GM23338 (cell line): ENCODE measurements at regions not wholly inside any gene's neighbourhood (a gene's known extent, or its start where the extent isn't known, plus 50 kb on each side); places are given as distances from the start of the nearest gene placed in this dataset.

Experiments
- ATAC-seq: fragments of 200-7000 bp; cut with Tn5 transposase; 3 replicates; pipeline ENCODE4 v1.9.1; 2020
- DNase-seq: peaks from one replicate; pipeline ENCODE4 v3.0.0-alpha.2; 2015; ENCODE audit warnings: low spot score
- H2AFZ ChIP-seq: fragments of 200-600 bp; sonication (generic); 2 replicates; pipeline ENCODE4 v1.8.0; 2016; ENCODE audit warnings: antibody characterized with exemption, mild to moderate bottlenecking, moderate library complexity
- H3F3A ChIP-seq: fragments of 200-600 bp; sonication (generic); replicated peaks from 2 replicates; pipeline ENCODE4 v1.8.0; 2017; ENCODE audit warnings: antibody characterized with exemption, mixed run types, low read depth
- H3K27ac ChIP-seq: fragments of 200-600 bp; sonication (generic); 2 replicates; pipeline ENCODE4 v1.6.1; 2016; ENCODE audit warnings: low read depth
- H3K27me3 ChIP-seq: fragments of 200-600 bp; sonication (generic); 2 replicates; pipeline ENCODE4 v1.8.0; 2016; ENCODE audit warnings: mild to moderate bottlenecking, mixed run types, moderate library complexity; ENCODE audit not compliant: insufficient read depth
- H3K36me3 ChIP-seq: fragments of 200-600 bp; sonication (generic); 2 replicates; pipeline ENCODE4 v1.8.0; 2016; ENCODE audit warnings: mild to moderate bottlenecking; ENCODE audit not compliant: insufficient read depth
- H3K4me1 ChIP-seq: fragments of 200-600 bp; sonication (generic); 2 replicates; pipeline ENCODE4 v1.8.0; 2016; ENCODE audit warnings: mild to moderate bottlenecking, moderate library complexity; ENCODE audit not compliant: insufficient read depth
- H3K4me2 ChIP-seq: fragments of 200-600 bp; sonication (generic); 2 replicates; pipeline ENCODE4 v1.7.1; 2017; ENCODE audit warnings: mixed run types
- H3K4me3 ChIP-seq: fragments of 200-600 bp; sonication (generic); 2 replicates; pipeline ENCODE4 v1.6.1; 2016; ENCODE audit warnings: mixed run types
- H3K79me2 ChIP-seq: fragments of 200-600 bp; sonication (generic); replicated peaks from 2 replicates; pipeline ENCODE4 v1.8.0; 2017; ENCODE audit warnings: mild to moderate bottlenecking; ENCODE audit not compliant: insufficient read depth
- H3K9me2 ChIP-seq: fragments of 200-600 bp; sonication (generic); 2 replicates; pipeline ENCODE4 v1.8.0; 2017; ENCODE audit not compliant: insufficient read depth
- H4K20me1 ChIP-seq: fragments of 200-600 bp; sonication (generic); replicated peaks from 2 replicates; pipeline ENCODE4 v1.8.0; 2017; ENCODE audit warnings: mild to moderate bottlenecking; ENCODE audit not compliant: insufficient read depth
- H3K27ac Mint-ChIP-seq: 2 replicates; pipeline ENCODE4 v1.8.0; 2020; ENCODE audit warnings: inconsistent platforms, mild to moderate bottlenecking, moderate library complexity, mixed read lengths
- H3K27me3 Mint-ChIP-seq: 3 replicates; pipeline ENCODE4 v1.8.0; 2022; ENCODE audit warnings: low read depth, mild to moderate bottlenecking, moderate library complexity, mixed read lengths, inconsistent platforms; ENCODE audit not compliant: insufficient read depth, poor library complexity
- H3K36me3 Mint-ChIP-seq: 3 replicates; pipeline ENCODE4 v1.8.0; 2021; ENCODE audit warnings: low read depth, mild to moderate bottlenecking, inconsistent platforms, moderate library complexity, mixed read lengths
- H3K4me1 Mint-ChIP-seq: 3 replicates; pipeline ENCODE4 v1.8.0; 2020; ENCODE audit warnings: mild to moderate bottlenecking, inconsistent platforms, mixed read lengths
- H3K4me3 Mint-ChIP-seq: 3 replicates; pipeline ENCODE4 v1.8.0; 2021; ENCODE audit warnings: moderate library complexity, mild to moderate bottlenecking, inconsistent platforms, mixed read lengths
- H3K9me3 Mint-ChIP-seq: 3 replicates; pipeline ENCODE4 v1.8.0; 2020; ENCODE audit warnings: moderate library complexity, mild to moderate bottlenecking, inconsistent platforms, mixed read lengths
- CREB1 ChIP-seq: fragments of 250-450 bp; sonication (Bioruptor Pico); IDR thresholded peaks from 2 replicates; pipeline ENCODE4 v1.5.0; 2020; ENCODE audit warnings: low read depth, mild to moderate bottlenecking, moderate library complexity
- CTCF ChIP-seq, 2 experiments: fragments of 200-600 bp in 1 of 2; sonication (generic) in 1 of 2; conservative IDR thresholded peaks; 2 replicates each; pipeline versions ENCODE4 v1.5.1 to v1.6.1; 2016 to 2017; ENCODE audit warnings: antibody characterized with exemption in 2 of 2, low read depth in 2 of 2, mild to moderate bottlenecking in 2 of 2, moderate library complexity in 1 of 2
- ETS1 ChIP-seq: IDR thresholded peaks from 2 replicates; pipeline ENCODE4 v1.6.1; 2016; ENCODE audit warnings: antibody characterized with exemption
- EZH2 ChIP-seq: fragments of 200-600 bp; sonication (generic); IDR thresholded peaks from one replicate; pipeline ENCODE4 v1.8.0; 2017; ENCODE audit warnings: antibody characterized with exemption, mild to moderate bottlenecking, low read depth; ENCODE audit not compliant: unreplicated experiment
- EZH2phosphoT487 ChIP-seq: fragments of 200-600 bp; sonication (generic); IDR thresholded peaks from one replicate; pipeline ENCODE4 v1.8.1; 2018; ENCODE audit warnings: antibody characterized with exemption; ENCODE audit not compliant: unreplicated experiment
- JUNB ChIP-seq: IDR thresholded peaks from one replicate; pipeline ENCODE4 v1.6.1; 2016; ENCODE audit warnings: antibody characterized with exemption; ENCODE audit not compliant: unreplicated experiment
- NANOG ChIP-seq: IDR thresholded peaks from 2 replicates; pipeline ENCODE4 v1.6.1; 2016; ENCODE audit warnings: antibody characterized with exemption, borderline replicate concordance
- POLR2AphosphoS5 ChIP-seq: IDR thresholded peaks from 2 replicates; pipeline ENCODE4 v1.6.1; 2016; ENCODE audit warnings: antibody characterized with exemption, low read depth
- REST ChIP-seq: IDR thresholded peaks from one replicate; pipeline ENCODE4 v1.6.1; 2018; ENCODE audit warnings: antibody characterized with exemption; ENCODE audit not compliant: unreplicated experiment
- STAT1 ChIP-seq: IDR thresholded peaks from one replicate; pipeline ENCODE4 v1.6.1; 2016; ENCODE audit warnings: antibody characterized with exemption; ENCODE audit not compliant: unreplicated experiment
- ZNF114 ChIP-seq: fragments of 250-450 bp; sonication (Bioruptor Pico); IDR thresholded peaks from 2 replicates; pipeline ENCODE4 v1.5.0; 2020; ENCODE audit warnings: mild to moderate bottlenecking, moderate library complexity
- ZNF331 ChIP-seq: fragments of 250-450 bp; sonication (Bioruptor Pico); IDR thresholded peaks from 2 replicates; pipeline ENCODE4 v1.5.0; 2020; ENCODE audit warnings: low read depth, mild to moderate bottlenecking, moderate library complexity
- ZNF462 ChIP-seq: fragments of 250-450 bp; sonication (Bioruptor Pico); IDR thresholded peaks from 2 replicates; pipeline ENCODE4 v1.5.0; 2020; ENCODE audit warnings: mild to moderate bottlenecking, moderate library complexity

GRCh38 chr4:79673377-79673776, 265.3 kb upstream of the GK2 start:
- TF ChIP-seq EZH2 (no peak), ZNF331 (CRISPR knock-in tag) (no peak), ZNF462 (CRISPR knock-in tag) (no peak), STAT1 (no peak), POLR2AphosphoS5 (no peak), CTCF (conservative IDR thresholded peaks at IDR 0.05; ENCODE audit: low read depth in 2 of 2) (no peak), CREB1 (CRISPR knock-in tag) (no peak), EZH2phosphoT487 (no peak), ETS1 (no peak), NANOG (no peak), REST (no peak), ZNF114 (CRISPR knock-in tag) (no peak), JUNB (no peak)
- H3K9me3 Mint-ChIP-seq: peaks cover 28% of the 10 kb centered on the region

More at GRCh38 chr4:79673377-79673776, 265.3 kb upstream of the GK2 start:
- Mint-ChIP-seq H3K27ac (no peak overlapping the region), H3K36me3 (peaks cover 11% of the 10 kb centered on the region; the same call in 1 of the 3 replicates), H3K4me3 (no peak overlapping the region), H3K4me1 (no peaks in the 10 kb centered on the region), H3K27me3 (peaks cover 2% of the 10 kb centered on the region)
- ATAC-seq (no peak), DNase-seq (no peak)
- H4K20me1 ChIP-seq: no peaks in the 10 kb centered on the region
- no peaks in the 10 kb centered on the region for H3K4me1 ChIP-seq
- H3K27ac ChIP-seq: no peak overlapping the region
- no peaks in the 10 kb centered on the region for H3K27me3 ChIP-seq
- no peaks in the 10 kb centered on the region for H3F3A ChIP-seq
- no peaks in the 10 kb centered on the region for H3K9me2 ChIP-seq
- no peaks in the 10 kb centered on the region for H3K79me2 ChIP-seq
- H3K36me3 ChIP-seq: no peaks in the 10 kb centered on the region
- no peak overlapping the region for H3K4me2 ChIP-seq
- H3K4me3 ChIP-seq: no peak overlapping the region
- H2AFZ ChIP-seq: no peak overlapping the region
